ENCODE measurements at regions not wholly inside any gene's neighbourhood (a gene's known extent, or its start where the extent isn't known, plus 50 kb on each side); places are given as distances from the start of the nearest gene placed in this dataset.

GRCh38 chr3:177959188-177959587 lies 577.0 kb upstream of the KCNMB2 start:
- TF ChIP-seq POLR2AphosphoS5 (IDR thresholded peaks at IDR 0.05) (no peak), EP300 (conservative IDR thresholded peaks at IDR 0.05; ENCODE audit: poor library complexity, severe bottlenecking) (no peak), RAD21 (conservative IDR thresholded peaks at IDR 0.05) (no peak), EZH2 (IDR thresholded peaks at IDR 0.05; ENCODE audit: borderline replicate concordance, insufficient read depth, low read length, poor library complexity, severe bottlenecking) (no peak), SMC3 (conservative IDR thresholded peaks at IDR 0.05; ENCODE audit: poor library complexity) (no peak)
- TF ChIP-seq, protein P1, sequence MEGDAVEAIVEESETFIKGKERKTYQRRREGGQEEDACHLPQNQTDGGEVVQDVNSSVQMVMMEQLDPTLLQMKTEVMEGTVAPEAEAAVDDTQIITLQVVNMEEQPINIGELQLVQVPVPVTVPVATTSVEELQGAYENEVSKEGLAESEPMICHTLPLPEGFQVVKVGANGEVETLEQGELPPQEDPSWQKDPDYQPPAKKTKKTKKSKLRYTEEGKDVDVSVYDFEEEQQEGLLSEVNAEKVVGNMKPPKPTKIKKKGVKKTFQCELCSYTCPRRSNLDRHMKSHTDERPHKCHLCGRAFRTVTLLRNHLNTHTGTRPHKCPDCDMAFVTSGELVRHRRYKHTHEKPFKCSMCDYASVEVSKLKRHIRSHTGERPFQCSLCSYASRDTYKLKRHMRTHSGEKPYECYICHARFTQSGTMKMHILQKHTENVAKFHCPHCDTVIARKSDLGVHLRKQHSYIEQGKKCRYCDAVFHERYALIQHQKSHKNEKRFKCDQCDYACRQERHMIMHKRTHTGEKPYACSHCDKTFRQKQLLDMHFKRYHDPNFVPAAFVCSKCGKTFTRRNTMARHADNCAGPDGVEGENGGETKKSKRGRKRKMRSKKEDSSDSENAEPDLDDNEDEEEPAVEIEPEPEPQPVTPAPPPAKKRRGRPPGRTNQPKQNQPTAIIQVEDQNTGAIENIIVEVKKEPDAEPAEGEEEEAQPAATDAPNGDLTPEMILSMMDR (IDR thresholded peaks at IDR 0.05; ENCODE audit: poor library complexity, severe bottlenecking) = no peak

Measured in neural cell (in vitro differentiated cells).